ENCODE measurements at regions not wholly inside any gene's neighbourhood (a gene's known extent, or its start where the extent isn't known, plus 50 kb on each side); places are given as distances from the start of the nearest gene placed in this dataset.

- no peak for TF ChIP-seq POLR2AphosphoS5 (IDR thresholded peaks at IDR 0.05)
- no peak for TF ChIP-seq EP300 (IDR thresholded peaks at IDR 0.05)
- no peak for TF ChIP-seq CTCF (IDR thresholded peaks at IDR 0.05)
- TF ChIP-seq POLR2A (IDR thresholded peaks at IDR 0.05; ENCODE audit: low read depth): no peak
Observed at GRCh38 chr9:22595805-22596204, 149.2 kb downstream of the DMRTA1 start.

GRCh38 chr9:22617156-22617555, 170.5 kb downstream of the DMRTA1 start:
- H3K36me3 ChIP-seq: no peaks in the 10 kb centered on the region
- intact Hi-C loops (cut with DNase I): no loop called here
- peaks cover 0 to 4% (median 0%) of the 10 kb centered on the region in 4 donors for H3K9me3 ChIP-seq
- TF ChIP-seq POLR2A (IDR thresholded peaks at IDR 0.05; ENCODE audit: low read depth) (no peak), CTCF (IDR thresholded peaks at IDR 0.05) (no peak)
- no peak overlapping the region for H3K4me3 ChIP-seq
- H3K27me3 ChIP-seq: no peaks in the 10 kb centered on the region
- no peak overlapping the region for H3K27ac ChIP-seq (replicated peaks in 1 of 4)
- H3K4me1 ChIP-seq: peaks cover 0 to 1% (median 0%) of the 10 kb centered on the region in 4 donors
- no peak for DNase-seq (ENCODE audit: extremely low spot score)
- 76% methylated on average over 2 of the region's 2 CpGs for WGBS

More at GRCh38 chr9:22595805-22596204, 149.2 kb downstream of the DMRTA1 start:
- no peak overlapping the region for H3K27ac ChIP-seq (replicated peaks in 1 of 4)
- intact Hi-C loops (cut with DNase I): no loop called here
- no peaks in the 10 kb centered on the region for H3K27me3 ChIP-seq
- H3K36me3 ChIP-seq: no peaks in the 10 kb centered on the region
- no peak for DNase-seq (ENCODE audit: extremely low spot score)
- no peak overlapping the region for H3K4me3 ChIP-seq
- no peaks in the 10 kb centered on the region for H3K9me3 ChIP-seq
- no peaks in the 10 kb centered on the region for H3K4me1 ChIP-seq
- whole genome bisulfite sequencing: 81% methylated on average over 3 of the region's 3 CpGs

- 43% methylated on average over 1 of the region's 1 CpG for WGBS
- no peak for TF ChIP-seq POLR2AphosphoS5 (IDR thresholded peaks at IDR 0.05)
- no peak for TF ChIP-seq POLR2A (IDR thresholded peaks at IDR 0.05; ENCODE audit: low read depth)
- no peak for TF ChIP-seq EP300 (IDR thresholded peaks at IDR 0.05)
- no peak for TF ChIP-seq CTCF (IDR thresholded peaks at IDR 0.05)
- H3K9me3 ChIP-seq: no peaks in the 10 kb centered on the region
- intact Hi-C loops (cut with DNase I): no loop called here
- H3K4me3 ChIP-seq: no peak overlapping the region
- peak overlapping the region in 3 of 4 donors; percentile 8 to 46 (median 37) for H3K27ac ChIP-seq (replicated peaks in 1 of 4)
- H3K27me3 ChIP-seq: no peaks in the 10 kb centered on the region
- H3K36me3 ChIP-seq: no peaks in the 10 kb centered on the region
- no peak for DNase-seq (ENCODE audit: extremely low spot score)
- peaks cover 0 to 19% (median 14%) of the 10 kb centered on the region in 4 donors for H3K4me1 ChIP-seq
Observed at GRCh38 chr9:22622815-22623214, 176.2 kb downstream of the DMRTA1 start.

GRCh38 chr9:22623236-22623635, 176.6 kb downstream of the DMRTA1 start:
- no peaks in the 10 kb centered on the region for H3K27me3 ChIP-seq
- WGBS: 10% methylated on average over 3 of the region's 3 CpGs
- TF ChIP-seq POLR2AphosphoS5 (IDR thresholded peaks at IDR 0.05) (no peak), EP300 (IDR thresholded peaks at IDR 0.05) (no peak), CTCF (IDR thresholded peaks at IDR 0.05) (no peak), POLR2A (IDR thresholded peaks at IDR 0.05; ENCODE audit: low read depth) (no peak)
- H3K36me3 ChIP-seq: no peaks in the 10 kb centered on the region
- no peak for DNase-seq (ENCODE audit: extremely low spot score)
- intact Hi-C loops (cut with DNase I): no loop called here
- peak overlapping the region; percentile 7 to 46 (median 22) for H3K27ac ChIP-seq (replicated peaks in 1 of 4)
- peaks cover 0 to 19% (median 14%) of the 10 kb centered on the region in 4 donors for H3K4me1 ChIP-seq
- no peak overlapping the region for H3K4me3 ChIP-seq
- no peaks in the 10 kb centered on the region for H3K9me3 ChIP-seq

GRCh38 chr9:22625540-22625939, 178.9 kb downstream of the DMRTA1 start:
- H3K36me3 ChIP-seq: no peaks in the 10 kb centered on the region
- H3K4me1 ChIP-seq: peaks cover 0 to 19% (median 14%) of the 10 kb centered on the region in 4 donors
- 83% methylated on average over 4 of the region's 4 CpGs for WGBS
- TF ChIP-seq POLR2A (IDR thresholded peaks at IDR 0.05; ENCODE audit: low read depth) (no peak), POLR2AphosphoS5 (IDR thresholded peaks at IDR 0.05) (no peak), CTCF (IDR thresholded peaks at IDR 0.05) (no peak), EP300 (IDR thresholded peaks at IDR 0.05) (no peak)
- H3K27me3 ChIP-seq: no peaks in the 10 kb centered on the region
- no peak for DNase-seq (ENCODE audit: extremely low spot score)
- intact Hi-C loops (cut with DNase I): no loop called here
- no peaks in the 10 kb centered on the region for H3K9me3 ChIP-seq
- no peak overlapping the region for H3K27ac ChIP-seq (replicated peaks in 1 of 4)
- no peak overlapping the region for H3K4me3 ChIP-seq

All from esophagus muscularis mucosa (tissue), 4 donors.